ENCODE measurements at regions not wholly inside any gene's neighbourhood (a gene's known extent, or its start where the extent isn't known, plus 50 kb on each side); places are given as distances from the start of the nearest gene placed in this dataset.

DNA sequence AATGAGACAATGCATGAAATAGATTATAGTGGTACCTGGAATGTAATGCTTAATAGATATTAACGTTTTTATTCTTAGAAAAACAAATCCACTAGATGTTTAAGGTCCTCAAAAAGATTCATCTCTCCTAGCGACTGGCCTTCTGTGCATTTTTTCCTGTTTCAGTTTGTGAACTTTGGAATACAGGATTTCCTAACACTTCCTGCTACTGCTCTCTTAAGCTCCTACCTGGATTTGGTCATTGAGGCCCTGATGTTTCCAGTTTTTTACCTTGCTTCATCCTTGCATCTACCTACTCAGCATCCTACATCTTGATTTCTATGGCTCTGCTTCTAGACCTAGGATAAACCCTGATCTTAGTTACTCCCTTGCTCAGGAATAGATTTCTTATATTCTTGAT, 188.4 kb downstream of the ABCC12 start:
- TF ChIP-seq, protein P1, sequence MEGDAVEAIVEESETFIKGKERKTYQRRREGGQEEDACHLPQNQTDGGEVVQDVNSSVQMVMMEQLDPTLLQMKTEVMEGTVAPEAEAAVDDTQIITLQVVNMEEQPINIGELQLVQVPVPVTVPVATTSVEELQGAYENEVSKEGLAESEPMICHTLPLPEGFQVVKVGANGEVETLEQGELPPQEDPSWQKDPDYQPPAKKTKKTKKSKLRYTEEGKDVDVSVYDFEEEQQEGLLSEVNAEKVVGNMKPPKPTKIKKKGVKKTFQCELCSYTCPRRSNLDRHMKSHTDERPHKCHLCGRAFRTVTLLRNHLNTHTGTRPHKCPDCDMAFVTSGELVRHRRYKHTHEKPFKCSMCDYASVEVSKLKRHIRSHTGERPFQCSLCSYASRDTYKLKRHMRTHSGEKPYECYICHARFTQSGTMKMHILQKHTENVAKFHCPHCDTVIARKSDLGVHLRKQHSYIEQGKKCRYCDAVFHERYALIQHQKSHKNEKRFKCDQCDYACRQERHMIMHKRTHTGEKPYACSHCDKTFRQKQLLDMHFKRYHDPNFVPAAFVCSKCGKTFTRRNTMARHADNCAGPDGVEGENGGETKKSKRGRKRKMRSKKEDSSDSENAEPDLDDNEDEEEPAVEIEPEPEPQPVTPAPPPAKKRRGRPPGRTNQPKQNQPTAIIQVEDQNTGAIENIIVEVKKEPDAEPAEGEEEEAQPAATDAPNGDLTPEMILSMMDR (IDR thresholded peaks at IDR 0.05): no peak
- no peak for TF ChIP-seq POLR2A (IDR thresholded peaks at IDR 0.05)
